HFF-Myc (cell line): ENCODE measurements at regions not wholly inside any gene's neighbourhood (a gene's known extent, or its start where the extent isn't known, plus 50 kb on each side); places are given as distances from the start of the nearest gene placed in this dataset.

ENCODE experiments used
- DNase-seq: peaks from one replicate; pipeline ENCODE4 v3.0.0-alpha.2; 2011; ENCODE audit warnings: low read depth; ENCODE audit errors: extremely low read depth
- H3K4me3 ChIP-seq: replicated peaks from 2 replicates; pipeline ENCODE4 v1.5.1; 2011; ENCODE audit warnings: low read depth, mild to moderate bottlenecking, control low read depth, low read length
- TF ChIP-seq, protein P1 (sequence below): IDR thresholded peaks from 2 replicates; pipeline ENCODE4 v1.5.1; 2012; ENCODE audit warnings: mild to moderate bottlenecking, low read depth, low read length, control low read depth; ENCODE audit errors: missing control alignments

DNA sequence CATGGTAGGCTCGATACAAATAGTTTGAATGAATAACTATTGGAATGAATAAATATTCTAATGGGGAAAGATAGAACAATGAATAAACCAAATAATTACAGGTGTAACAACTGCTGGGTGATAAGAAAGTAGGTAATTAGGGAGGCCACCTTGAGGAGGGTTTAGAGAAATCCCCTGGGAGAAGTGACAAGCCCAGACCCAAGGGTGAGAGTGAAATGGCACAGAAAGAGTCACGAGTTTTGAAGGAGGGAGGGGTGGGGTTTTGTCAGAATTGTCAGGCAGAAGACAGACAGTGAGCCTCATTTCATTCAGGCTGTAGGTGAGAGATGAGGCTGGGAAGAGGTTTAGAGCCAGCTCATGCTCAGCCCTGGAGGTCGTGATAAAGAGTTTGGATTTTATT lies 71.6 kb upstream of the L3MBTL4 start:
- TF ChIP-seq, protein P1, sequence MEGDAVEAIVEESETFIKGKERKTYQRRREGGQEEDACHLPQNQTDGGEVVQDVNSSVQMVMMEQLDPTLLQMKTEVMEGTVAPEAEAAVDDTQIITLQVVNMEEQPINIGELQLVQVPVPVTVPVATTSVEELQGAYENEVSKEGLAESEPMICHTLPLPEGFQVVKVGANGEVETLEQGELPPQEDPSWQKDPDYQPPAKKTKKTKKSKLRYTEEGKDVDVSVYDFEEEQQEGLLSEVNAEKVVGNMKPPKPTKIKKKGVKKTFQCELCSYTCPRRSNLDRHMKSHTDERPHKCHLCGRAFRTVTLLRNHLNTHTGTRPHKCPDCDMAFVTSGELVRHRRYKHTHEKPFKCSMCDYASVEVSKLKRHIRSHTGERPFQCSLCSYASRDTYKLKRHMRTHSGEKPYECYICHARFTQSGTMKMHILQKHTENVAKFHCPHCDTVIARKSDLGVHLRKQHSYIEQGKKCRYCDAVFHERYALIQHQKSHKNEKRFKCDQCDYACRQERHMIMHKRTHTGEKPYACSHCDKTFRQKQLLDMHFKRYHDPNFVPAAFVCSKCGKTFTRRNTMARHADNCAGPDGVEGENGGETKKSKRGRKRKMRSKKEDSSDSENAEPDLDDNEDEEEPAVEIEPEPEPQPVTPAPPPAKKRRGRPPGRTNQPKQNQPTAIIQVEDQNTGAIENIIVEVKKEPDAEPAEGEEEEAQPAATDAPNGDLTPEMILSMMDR: no peak

DNA sequence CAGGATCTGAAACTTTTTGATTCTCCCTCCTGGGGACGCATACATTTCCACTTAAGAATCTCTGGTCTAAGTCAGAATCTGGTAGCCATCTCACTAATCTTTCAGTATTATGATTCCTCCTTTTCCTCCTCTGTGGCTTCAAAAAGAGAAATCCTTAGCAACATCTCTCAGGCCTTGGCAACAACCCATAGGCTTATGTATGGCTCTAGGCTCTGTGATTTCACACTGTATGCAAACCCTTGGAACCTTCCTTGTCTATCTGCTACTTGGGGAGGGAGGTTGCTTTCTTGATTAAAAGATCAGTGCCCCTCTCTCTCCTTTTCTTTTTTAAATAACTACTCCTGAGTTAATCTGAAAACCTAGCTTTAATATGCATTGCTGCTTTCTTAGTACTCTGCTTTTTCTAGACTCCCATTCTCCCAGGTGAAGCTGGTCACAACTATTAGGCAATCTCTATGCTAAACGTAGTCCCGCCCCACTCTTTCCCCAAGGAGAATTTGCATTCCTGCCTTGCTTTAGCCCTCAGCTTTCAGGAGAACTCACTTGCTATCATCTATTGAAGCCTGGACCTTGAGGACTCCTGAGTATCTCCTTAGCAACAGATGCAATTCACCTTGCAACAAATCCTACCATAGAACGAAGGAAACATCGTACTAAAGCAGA lies 72.2 kb upstream of the L3MBTL4 start:
- TF ChIP-seq, protein P1: no peak
- no peak for DNase-seq
- no peak overlapping the region for H3K4me3 ChIP-seq

More for the DNA sequence above, 71.6 kb upstream of the L3MBTL4 start:
- H3K4me3 ChIP-seq: no peak overlapping the region
- DNase-seq: no peak

DNA sequence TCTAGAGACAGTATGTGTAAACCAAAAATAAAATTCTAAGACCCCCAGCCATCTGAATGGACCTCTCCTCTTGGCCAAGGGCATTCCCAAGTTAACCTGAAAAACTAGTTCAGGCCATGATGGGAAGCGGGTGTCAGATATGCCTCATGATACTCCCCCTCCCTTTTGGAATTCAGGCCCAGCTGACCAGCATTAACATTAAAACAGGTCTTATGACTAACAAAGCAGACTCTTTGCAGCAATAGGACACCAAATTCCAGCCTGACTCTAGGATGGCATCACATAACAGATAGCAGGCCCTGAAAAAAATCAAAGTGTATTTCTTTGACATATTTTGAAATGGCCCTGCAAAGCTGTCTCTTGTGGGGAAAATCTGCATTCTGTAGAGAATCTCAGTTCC lies 73.3 kb upstream of the L3MBTL4 start:
- TF ChIP-seq, protein P1: no peak
- no peak for DNase-seq

DNA sequence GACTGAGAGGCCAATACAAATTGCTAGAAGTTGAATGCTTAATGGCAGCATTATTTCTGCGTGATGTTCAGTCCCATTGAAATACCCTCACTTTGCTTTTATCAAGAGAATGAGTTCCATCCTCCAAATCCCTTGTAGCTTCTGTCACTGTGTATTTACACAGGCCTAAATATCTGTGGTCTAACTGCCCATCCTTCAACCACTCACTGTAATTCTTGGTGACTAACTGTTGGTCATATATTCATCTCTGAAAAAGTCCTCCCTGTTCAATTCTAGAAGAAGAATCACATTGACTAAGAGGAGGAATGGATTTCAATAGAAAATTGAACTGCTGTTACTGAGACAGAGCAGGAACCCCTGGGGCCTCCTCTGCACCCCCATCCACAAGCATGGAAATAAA lies 74.2 kb upstream of the L3MBTL4 start:
- TF ChIP-seq, protein P1: no peak
- H3K4me3 ChIP-seq: no peak overlapping the region
- DNase-seq: no peak

More for the DNA sequence above, 73.3 kb upstream of the L3MBTL4 start:
- no peak overlapping the region for H3K4me3 ChIP-seq

DNA sequence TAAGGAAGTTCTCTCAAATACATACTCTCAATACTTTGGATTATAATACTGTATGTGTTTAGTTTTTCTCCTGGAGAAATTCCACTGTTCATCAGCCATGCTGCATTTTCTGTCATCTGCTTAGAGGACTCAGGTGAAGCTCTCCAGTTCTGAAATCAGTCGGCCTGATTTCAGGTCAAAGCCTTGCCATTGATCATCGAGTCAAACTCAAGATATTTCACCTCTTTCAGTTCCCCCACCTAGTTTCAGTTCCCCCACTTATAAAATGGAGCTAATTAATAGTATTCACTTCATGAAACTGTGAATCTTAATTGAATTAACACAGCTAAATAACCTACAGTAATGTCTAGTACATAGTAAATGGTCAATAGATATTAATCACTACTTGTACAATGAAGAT lies 75.3 kb upstream of the L3MBTL4 start:
- DNase-seq: no peak
- H3K4me3 ChIP-seq: no peak overlapping the region
- TF ChIP-seq, protein P1: no peak

DNA sequence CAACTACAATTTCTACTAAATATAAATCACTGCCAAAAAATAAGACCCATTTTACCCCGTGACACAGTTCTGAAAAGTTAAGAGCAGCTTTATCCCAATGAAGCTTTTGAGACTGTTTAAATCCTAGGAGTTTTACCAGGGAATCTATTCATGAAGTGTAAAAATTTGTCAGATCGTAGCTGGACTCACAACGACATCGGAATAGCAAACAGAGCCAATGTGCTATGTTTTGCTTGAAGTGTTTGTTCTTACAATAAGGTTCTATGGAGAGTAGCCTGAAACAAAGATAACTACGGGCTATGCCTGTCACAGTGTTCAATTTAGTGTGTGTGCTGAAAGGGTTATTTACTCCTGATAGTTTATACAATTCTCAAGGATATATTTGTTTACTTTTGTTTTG lies 78.5 kb upstream of the L3MBTL4 start:
- TF ChIP-seq, protein P1: no peak
- H3K4me3 ChIP-seq: no peak overlapping the region
- DNase-seq: no peak

DNA sequence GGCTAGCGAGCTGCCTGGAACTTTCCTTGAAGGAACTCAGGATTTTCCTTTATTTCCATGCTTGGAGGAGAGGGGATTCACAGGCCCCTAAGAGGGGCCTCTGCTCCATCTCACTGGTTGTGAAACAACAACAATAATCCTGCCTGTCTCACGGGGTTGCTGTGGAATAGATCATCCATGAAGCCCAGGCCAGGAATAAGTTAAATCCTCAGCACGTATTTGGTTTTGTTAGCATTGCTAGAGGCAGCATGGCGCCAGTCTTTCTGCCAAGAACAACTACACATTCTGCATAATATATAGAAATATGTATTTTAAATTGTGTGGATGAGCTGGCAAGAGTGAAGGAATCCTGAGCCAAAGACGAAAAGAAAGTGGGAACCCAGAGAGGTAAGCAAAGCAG lies 80.8 kb upstream of the L3MBTL4 start:
- TF ChIP-seq, protein P1: no peak
- DNase-seq: no peak
- H3K4me3 ChIP-seq: no peak overlapping the region
